ENCODE measurements at regions not wholly inside any gene's neighbourhood (a gene's known extent, or its start where the extent isn't known, plus 50 kb on each side); places are given as distances from the start of the nearest gene placed in this dataset.

DNA sequence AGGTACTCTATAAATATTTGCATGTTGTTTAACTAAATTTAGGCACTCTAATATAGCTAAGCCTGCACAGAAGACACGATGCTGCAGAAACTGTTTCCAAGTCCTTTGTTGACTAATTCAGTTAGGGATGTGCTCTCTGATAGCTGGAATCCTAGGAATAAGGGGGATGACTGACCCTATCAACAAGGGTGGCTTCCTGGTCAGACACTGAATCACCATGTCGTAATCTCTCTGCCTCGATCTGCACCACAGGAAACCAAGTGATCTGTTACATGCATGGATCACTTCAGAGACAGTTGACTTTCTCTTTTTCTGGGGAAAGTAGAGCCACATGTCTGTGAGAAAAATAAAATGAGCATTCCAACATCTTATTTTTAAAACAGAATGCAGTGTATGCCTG lies 169.1 kb downstream of the GUCY2F start:
- in situ Hi-C loops (cut with MboI; ENCODE audit: low pct_unique_long_range_greater_than_20kb, low sequenced_read_pairs), result no loop called here
- DNase-seq, result no peak

DNA sequence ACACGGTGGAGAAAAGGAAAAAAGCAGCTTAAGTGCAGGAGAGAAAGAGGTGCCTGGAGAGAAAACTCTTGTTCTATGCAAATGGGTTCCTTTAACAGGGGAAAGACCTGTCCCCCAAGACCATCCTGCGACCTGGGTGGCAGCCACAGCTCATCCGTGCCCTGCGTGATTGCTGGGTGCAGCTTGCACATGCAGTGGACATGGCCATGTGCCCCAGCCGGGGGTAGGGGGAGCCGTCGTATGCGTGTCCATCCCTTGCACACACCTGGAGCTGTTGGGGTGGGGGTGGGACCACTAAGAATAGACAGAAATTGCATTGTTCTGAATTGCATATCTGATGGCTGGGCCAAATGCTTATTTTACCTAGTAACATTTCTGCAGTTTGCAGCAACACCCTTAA lies 171.9 kb downstream of the GUCY2F start:
- DNase-seq, result no peak
- in situ Hi-C loops (cut with MboI; ENCODE audit: low pct_unique_long_range_greater_than_20kb, low sequenced_read_pairs), result no loop called here

DNA sequence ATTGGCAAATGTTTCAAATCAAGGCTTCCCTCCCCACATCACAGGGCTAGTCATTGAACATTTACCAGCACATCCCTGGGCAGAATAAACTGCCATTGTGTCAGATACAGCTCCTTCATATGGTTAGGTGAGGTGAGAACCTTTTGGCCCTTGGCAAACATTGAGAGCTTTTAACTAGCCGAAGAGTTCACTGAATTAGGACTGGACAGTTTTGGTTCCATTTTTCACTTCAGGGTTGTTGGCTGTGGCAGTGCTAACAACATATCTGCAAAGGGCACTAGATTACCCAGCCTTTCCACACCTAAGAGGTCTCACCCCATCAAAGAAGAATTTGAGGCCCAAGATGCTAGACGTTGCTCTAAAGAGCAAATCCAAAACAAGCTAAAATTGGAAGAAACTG lies 180.7 kb downstream of the GUCY2F start:
- no peak for DNase-seq
- in situ Hi-C loops (cut with MboI; ENCODE audit: low pct_unique_long_range_greater_than_20kb, low sequenced_read_pairs), result no loop called here

DNA sequence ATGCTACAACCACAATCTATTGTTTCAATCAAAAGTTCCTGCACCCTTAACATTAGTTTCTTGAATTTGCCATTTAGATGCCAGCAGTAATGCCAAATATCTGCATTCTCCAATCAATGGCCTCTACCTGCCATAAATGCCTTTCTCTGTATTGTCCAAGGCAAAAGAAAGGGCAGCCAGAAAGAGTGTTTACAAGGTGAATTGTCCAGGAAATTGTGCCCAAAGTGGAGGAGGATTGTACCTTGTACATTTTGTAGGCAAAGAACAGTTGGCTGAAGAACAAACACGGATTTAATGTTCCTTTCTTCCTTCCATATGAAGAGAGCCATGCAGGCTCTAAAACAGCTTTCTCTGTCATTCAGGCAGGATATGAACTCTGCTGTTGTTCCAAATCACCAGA lies 181.5 kb downstream of the GUCY2F start:
- in situ Hi-C loops (cut with MboI; ENCODE audit: low pct_unique_long_range_greater_than_20kb, low sequenced_read_pairs), result no loop called here
- no peak for DNase-seq

DNA sequence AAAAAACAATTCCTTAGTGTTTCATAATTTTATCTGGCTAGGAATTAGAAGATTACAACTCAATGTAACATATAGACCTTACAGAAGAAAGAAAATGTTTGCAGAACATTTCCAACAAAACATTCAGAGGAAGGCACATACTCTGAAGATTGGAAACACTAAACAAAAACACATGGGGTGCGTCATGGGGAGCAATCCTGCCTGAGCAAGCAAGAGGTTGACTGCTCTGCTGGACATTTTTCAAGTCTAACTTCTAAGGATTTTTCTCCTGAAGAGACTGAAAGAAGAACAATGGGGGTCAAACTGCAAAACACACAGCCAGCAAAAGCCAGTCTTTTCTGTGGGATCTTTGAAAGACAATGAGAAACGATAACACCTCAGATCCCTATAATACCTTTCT lies 182.8 kb downstream of the GUCY2F start:
- in situ Hi-C loops (cut with MboI; ENCODE audit: low pct_unique_long_range_greater_than_20kb, low sequenced_read_pairs), result no loop called here
- DNase-seq, result no peak

DNA sequence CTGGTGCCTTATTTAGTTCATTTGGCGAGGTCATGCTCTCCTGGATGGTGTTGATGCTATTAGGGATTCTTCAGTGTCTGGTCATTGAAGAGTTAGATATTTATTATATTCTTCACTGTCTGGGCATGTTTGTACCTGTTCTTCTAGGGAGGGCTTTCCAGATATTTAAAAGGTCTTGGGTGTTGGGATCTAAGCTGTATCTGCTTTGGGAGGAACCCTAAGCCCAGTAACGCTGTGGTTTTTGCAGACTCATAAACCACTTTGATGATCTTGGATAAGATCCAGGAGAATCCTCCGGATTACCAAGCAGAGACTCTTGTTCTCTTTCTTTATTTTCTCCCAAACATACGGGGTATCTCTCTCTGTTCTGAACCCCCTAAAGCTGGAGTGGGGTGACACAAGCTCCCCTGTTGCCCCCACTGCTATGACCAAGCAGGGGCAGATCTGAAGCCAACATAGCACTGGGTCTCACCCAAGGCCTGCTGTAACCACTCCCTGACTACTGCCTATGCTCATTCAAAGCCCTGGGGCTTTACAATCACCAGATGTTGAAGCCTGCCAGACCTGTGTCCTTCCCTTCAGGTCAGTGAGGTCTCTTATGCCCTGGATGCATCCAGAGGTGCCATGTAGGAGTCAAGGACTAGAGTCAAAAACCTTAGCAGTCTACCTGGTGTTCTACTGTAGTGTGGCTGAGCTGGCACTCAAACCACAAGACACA lies 187.6 kb downstream of the GUCY2F start:
- in situ Hi-C loops (cut with MboI; ENCODE audit: low pct_unique_long_range_greater_than_20kb, low sequenced_read_pairs), result no loop called here
- DNase-seq, result no peak

DNA sequence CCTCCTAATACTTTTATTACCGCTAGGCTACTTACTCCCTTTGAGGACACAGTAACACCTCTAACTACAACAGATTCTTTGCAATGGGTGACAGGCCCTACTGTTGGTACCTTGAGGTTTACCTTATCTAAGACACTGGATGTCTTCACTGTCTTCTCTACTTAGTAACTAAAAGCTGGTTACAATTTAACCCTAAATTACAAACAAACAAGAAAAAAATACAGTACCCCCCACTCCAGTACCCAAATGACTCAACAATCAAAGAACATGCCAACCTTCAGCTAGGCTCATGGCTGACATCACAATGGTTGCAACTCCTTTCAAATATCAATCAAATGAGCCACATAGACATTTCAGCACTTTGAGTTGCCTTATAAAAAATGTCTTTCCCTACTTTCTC lies 198.0 kb downstream of the GUCY2F start:
- no peak for DNase-seq
- in situ Hi-C loops (cut with MboI; ENCODE audit: low pct_unique_long_range_greater_than_20kb, low sequenced_read_pairs), result no loop called here

DNA sequence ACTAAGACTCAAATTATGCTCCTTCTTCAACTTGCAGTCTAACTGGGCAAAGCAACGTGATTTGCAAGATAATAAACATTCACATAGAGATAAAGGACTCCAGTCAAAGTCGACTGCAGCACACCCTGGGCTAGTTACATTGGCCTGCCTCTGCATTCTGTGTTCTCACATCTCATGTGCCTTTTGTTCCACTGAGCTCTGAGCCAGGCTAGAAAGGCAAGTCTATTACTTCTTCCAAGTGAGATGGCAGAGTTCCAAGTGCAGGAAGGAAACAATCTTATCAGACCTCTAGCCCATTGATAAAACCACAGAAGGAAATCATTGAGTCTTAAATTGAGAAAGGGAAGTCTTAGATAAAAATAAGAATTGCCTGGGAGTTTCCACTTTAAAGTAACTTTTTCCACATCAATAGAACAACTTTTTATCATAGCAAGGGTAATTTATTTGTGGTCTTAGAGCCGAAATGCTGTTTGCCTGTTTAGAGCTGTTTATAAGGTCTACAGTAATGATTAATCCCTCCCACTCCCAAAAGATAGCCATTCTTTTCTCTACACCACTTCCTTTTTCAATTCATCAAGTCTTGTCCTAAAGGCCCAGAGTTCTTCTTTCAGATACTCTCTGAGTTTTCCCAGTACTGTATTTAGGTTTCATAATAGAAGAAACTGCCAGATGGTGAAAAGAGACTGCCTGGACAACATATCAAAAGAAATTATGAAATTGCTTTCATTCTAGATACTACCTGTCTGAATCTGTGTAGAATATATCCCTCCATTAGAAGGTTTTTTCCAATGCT lies 200.2 kb downstream of the GUCY2F start:
- in situ Hi-C loops (cut with MboI; ENCODE audit: low pct_unique_long_range_greater_than_20kb, low sequenced_read_pairs), result no loop called here
- peak; percentile 28 for DNase-seq

DNA sequence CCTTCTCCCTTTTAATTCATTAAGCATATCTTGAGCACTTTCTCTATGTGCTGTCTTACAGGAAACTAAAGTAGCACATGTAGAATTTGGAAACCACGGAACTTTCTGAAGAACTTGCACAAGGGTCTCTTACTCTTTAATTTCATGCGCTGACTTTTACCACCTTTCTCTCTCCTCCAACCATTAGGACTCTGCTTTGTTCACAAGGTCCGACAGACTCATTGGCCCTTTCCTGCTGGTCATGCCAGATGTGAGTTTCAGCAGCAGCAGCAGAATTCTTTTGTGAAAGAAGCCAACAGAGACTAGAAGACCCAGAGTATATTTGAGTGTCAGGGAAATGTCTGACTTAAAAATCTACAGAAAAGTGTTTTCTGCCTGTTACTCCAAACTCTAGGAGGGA lies 207.1 kb downstream of the GUCY2F start:
- no peak for DNase-seq
- in situ Hi-C loops (cut with MboI; ENCODE audit: low pct_unique_long_range_greater_than_20kb, low sequenced_read_pairs), result no loop called here

DNA sequence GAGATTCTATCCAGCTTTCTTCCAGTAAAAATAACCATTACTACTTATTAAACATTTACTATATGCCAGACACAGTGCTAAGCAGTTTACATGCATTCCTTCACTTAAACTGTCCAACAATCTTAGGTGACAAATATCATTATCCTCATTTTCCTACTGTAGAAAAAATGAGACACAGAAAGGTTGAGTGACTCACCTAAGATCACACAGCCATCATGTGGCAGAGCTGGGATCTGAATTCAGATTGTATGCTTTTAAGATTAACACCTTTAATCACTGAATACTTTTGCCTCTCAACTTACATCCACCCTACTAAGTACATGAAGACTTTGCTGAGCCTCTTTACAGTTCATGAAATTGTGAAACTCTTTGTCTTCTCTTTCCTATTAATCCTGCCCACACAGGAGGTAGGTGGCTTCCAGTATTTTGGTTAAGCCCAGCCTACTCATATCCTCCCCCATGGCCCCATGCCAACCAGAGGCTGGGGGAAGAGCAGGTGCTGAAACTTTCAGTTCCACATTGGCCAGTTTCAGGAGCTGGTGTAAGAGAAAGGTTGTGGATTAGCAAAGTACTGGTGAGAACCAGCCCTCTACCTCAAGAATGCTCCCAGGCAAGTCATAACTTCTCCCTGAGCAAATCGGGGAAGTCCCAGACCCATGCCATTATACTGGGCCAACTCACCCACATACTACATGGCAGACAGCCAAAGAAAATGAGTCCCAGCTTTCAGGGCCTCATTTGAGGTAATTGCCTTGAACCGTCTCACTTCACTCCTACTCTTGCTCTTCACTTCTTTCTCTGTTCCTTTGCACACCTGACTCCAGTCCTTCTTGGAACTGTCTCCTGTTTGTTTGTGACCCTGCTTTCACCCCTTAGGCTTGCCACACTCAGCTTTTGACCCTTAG lies 211.1 kb downstream of the GUCY2F start:
- in situ Hi-C loops (cut with MboI; ENCODE audit: low pct_unique_long_range_greater_than_20kb, low sequenced_read_pairs), result no loop called here
- DNase-seq, result peak; percentile 12

DNA sequence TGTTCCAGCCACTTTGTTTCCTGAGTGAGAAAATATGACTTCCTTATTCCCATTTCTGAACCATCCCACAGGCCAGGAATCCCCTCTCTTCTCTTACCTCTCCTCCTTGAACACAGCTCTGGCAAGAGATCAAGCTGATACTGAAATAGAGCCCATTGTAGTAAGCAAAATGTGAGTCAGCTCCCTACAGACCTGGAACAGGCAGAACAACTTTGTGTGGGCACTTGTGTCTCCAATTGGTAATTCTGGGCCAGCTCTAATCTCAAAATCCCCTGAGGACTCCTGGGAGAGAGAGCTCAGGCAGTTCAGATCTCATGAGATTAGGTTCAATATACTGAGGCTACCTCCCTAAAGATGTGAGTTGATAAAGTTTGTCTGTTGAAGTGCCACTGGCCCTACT lies 213.5 kb downstream of the GUCY2F start:
- DNase-seq, result no peak
- in situ Hi-C loops (cut with MboI; ENCODE audit: low pct_unique_long_range_greater_than_20kb, low sequenced_read_pairs), result no loop called here

DNA sequence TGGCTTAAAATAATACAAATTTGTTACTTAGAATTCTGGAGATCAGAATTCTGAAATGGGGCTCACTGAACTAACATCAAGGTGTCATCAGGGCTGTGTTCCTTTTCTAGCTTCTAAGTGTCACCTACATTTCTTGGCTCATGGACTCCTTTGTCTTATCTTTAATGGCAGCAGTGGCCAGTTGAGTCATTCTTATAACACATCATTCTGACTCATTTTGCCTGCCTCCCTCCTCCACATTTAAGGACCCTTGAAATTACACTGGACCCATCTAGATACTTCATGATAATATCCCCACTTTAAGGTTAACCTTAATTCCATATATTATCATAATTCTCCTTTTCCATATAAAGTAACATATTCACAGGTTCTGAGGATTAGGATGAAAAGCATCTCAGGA lies 215.9 kb downstream of the GUCY2F start:
- in situ Hi-C loops (cut with MboI; ENCODE audit: low pct_unique_long_range_greater_than_20kb, low sequenced_read_pairs), result no loop called here
- no peak for DNase-seq

DNA sequence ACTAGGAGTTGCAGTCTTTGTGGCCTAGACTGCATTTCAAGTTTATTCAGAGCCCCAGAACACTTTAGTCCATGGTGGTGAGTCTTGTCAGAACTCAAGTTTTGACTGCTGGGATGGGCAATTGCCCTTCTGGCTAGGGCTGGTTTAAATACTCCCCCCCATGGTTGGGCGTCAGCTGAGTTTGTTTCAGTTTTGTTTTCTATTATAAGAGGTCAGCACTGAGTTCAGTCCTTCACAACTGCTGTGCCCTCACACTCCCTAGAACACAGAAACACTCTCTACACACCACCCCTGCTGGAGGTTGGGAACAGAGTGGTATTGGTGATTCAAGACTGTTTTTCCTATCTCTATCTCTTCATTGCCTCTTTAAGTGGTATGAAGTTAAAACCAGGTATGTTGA lies 217.0 kb downstream of the GUCY2F start:
- in situ Hi-C loops (cut with MboI; ENCODE audit: low pct_unique_long_range_greater_than_20kb, low sequenced_read_pairs), result no loop called here
- no peak for DNase-seq

DNA sequence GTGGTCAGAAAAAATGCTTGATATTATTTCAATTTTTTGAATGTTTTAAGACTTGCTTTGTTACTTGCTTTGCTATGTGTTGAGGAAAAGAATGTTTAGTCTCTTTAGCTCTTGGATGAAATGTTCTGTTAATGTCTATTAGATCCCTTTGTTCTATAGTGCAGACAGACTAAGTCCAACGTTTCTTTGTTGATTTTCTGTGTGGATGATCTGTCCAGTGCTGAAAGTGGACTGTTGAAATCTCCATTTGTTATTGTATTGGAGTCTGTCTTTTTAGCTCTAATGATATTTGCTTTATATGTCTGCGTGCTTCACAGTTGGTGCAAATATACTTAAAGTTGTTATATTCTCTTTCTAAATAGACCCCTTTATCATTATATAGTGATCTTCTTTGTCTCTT lies 220.6 kb downstream of the GUCY2F start:
- DNase-seq, result no peak
- in situ Hi-C loops (cut with MboI; ENCODE audit: low pct_unique_long_range_greater_than_20kb, low sequenced_read_pairs), result no loop called here

DNA sequence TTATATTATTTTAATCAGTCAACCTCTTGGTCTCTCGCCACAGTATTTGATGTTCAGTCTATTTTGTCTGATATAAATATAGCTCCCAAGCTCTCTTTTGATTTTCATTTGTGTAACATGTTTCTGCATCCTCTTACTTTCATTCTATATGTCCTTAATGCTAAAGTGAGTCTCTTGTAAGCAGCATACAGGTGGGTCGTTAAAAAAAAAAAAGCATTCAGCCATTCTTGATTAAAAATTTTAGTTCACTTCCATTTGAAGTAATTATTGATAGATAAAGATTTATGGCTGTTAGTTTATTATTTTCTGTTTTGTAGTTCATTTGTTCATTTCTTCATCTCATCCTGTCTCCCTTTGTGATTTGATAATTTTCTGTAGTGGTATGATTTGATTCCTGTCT lies 229.1 kb downstream of the GUCY2F start:
- DNase-seq, result no peak
- in situ Hi-C loops (cut with MboI; ENCODE audit: low pct_unique_long_range_greater_than_20kb, low sequenced_read_pairs), result no loop called here

DNA sequence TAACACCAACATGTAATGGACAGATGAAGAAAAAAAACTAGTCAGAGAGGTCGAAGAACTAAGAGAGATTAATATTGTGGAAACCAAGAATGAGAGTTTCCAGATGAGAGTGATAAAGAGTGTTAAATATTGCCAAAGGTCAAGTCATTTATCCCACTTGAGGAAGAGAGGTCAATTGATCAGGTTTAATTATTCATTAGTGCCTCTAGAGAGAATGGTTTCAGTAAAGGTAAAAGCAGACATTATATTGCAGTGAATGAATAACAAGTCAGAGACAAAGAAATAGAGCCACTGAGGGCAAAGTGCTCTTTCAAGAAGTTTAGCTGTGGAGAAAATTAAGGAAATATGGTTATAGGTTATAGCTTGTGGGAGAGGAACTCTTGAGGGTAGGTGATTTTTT lies 263.1 kb downstream of the GUCY2F start:
- DNase-seq, result no peak
- in situ Hi-C loops (cut with MboI; ENCODE audit: low pct_unique_long_range_greater_than_20kb, low sequenced_read_pairs), result no loop called here

DNA sequence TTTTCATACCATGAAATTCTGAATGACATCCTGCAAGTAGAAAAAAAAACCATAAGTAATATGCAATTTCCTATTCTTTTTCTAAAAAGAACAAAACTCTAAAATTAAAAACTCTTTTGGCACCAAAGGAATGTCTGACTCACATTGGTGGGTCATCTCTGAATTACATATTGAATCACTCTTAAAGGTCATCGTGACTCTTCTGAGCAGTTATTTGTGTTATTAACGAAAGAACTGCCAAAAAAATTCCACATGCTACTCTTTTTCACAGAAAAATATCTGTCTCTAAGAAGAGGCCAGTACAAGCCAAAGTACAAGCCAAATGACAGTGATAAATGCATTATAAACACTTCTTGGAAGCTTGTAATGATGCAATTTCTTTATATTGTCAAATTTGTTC lies 282.2 kb downstream of the GUCY2F start:
- in situ Hi-C loops (cut with MboI; ENCODE audit: low pct_unique_long_range_greater_than_20kb, low sequenced_read_pairs), result no loop called here
- DNase-seq, result no peak

DNA sequence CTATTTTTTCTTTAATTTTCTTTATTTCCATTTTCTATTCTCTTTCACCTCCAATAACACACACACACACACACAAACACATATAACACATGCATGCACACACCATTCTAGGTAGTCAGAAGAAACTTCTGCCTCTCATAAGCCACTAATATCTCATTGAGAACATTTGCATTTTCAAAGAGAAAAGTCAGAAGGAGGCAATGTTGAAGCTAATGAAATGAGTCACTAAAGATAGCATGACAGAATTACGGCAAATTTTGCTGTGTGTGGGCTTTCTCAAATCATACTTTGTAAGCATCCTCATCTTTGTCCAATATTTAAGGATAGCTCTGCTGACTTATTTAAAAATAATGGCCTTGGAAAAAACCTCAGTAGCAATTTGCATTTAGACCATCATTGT lies 291.3 kb downstream of the GUCY2F start:
- in situ Hi-C loops (cut with MboI; ENCODE audit: low pct_unique_long_range_greater_than_20kb, low sequenced_read_pairs), result no loop called here
- DNase-seq, result no peak

DNA sequence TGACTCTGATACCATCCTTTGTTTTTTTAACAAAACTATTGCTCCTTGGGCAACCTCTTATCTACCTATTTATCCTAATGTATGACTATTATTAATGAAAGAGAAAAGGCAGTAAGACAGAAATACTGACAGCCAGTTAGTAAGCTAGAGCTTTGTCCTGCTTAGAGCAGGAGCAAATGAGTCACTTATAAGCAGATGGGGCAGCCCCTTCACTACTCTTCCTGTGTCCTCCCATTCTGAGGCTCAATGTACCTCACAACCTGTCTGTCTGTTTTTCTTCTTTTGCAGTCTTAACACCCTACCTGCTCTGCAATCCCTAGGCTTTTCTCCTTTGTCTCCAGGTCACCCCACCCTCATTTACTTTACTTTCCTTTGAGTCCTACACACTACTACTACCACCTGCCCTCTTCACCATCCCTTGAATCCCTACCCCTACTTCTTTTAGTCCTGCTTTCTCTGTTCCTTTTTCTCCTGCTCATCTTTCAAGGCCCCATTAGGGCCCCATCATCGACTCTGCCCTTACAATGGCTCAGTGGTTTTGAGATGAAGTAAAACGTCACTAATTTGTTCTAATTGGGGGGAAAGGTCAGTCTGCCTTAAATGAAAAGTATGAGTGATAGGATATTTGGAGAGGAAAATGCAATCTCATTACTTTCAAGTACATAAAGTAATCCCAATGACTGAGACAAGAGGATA lies 294.3 kb downstream of the GUCY2F start:
- DNase-seq, result no peak
- in situ Hi-C loops (cut with MboI; ENCODE audit: low pct_unique_long_range_greater_than_20kb, low sequenced_read_pairs), result no loop called here

Measured in KBM-7 (cell line).